Gastrocnemius medialis (tissue), 4 donors: ENCODE measurements at regions not wholly inside any gene's neighbourhood (a gene's known extent, or its start where the extent isn't known, plus 50 kb on each side); places are given as distances from the start of the nearest gene placed in this dataset.
"Not testable (repeated sequence)": the region's sequence is repeated elsewhere in the genome, so short reads cannot be mapped to it uniquely, and the experiment has no call there.

Experiments used
- CTCF ChIP-seq, 5 experiments: fragments of 450-650 bp in 3 of 5; fragments of 200-600 bp in 2 of 5; sonication (generic) in 2 of 5; IDR thresholded peaks in 4 of 5; conservative IDR thresholded peaks in 1 of 5; 1 replicate in 4 of 5; 2 replicates in 1 of 5; pipeline ENCODE4 v1.5.1; 2016 to 2019; ENCODE audit warnings: antibody characterized with exemption in 5 of 5, mild to moderate bottlenecking in 3 of 5, moderate library complexity in 3 of 5
- POLR2A ChIP-seq, 2 donors: fragments of 450-650 bp; IDR thresholded peaks; one replicate each; pipeline ENCODE4 v1.6.1; 2017; ENCODE audit warnings: antibody characterized with exemption in 2 of 2, mild to moderate bottlenecking in 2 of 2, moderate library complexity in 2 of 2

GRCh38 chr6:27746860-27747259 lies 165.3 kb downstream of the OR2B2 start:
- not testable (repeated sequence) for TF ChIP-seq CTCF (IDR thresholded peaks at IDR 0.05 in 4 of 5, conservative IDR thresholded peaks at IDR 0.05 in 1 of 5); POLR2A (IDR thresholded peaks at IDR 0.05)
